ENCODE measurements at regions not wholly inside any gene's neighbourhood (a gene's known extent, or its start where the extent isn't known, plus 50 kb on each side); places are given as distances from the start of the nearest gene placed in this dataset.

GRCh38 chr13:89900104-89900765 is 1447.3 kb upstream of the MIR17HG start:
- Mint-ChIP-seq H3K27ac (ENCODE audit: unreplicated experiment) (peak overlapping the region; percentile 0), H3K9me3 (ENCODE audit: unreplicated experiment) (no peaks in the 10 kb centered on the region), H3K36me3 (ENCODE audit: low read depth, unreplicated experiment) (no peaks in the 10 kb centered on the region), H3K27me3 (ENCODE audit: unreplicated experiment) (peaks cover 2% of the 10 kb centered on the region), H3K4me1 (ENCODE audit: unreplicated experiment) (peaks cover 8% of the 10 kb centered on the region), H3K4me3 (ENCODE audit: unreplicated experiment) (no peak overlapping the region)
- DNase-seq (ENCODE audit: low spot score) = no peak
- no peak for TF ChIP-seq CTCF (IDR thresholded peaks at IDR 0.05; ENCODE audit: unreplicated experiment)

- no peak overlapping the region for H3K27ac Mint-ChIP-seq (ENCODE audit: unreplicated experiment)
- H3K9me3 Mint-ChIP-seq (ENCODE audit: unreplicated experiment) = no peaks in the 10 kb centered on the region
- H3K27me3 Mint-ChIP-seq (ENCODE audit: unreplicated experiment) = peaks cover 2% of the 10 kb centered on the region
- no peak for DNase-seq (ENCODE audit: low spot score)
- H3K4me3 Mint-ChIP-seq (ENCODE audit: unreplicated experiment) = no peak overlapping the region
- no peak for TF ChIP-seq CTCF (IDR thresholded peaks at IDR 0.05; ENCODE audit: unreplicated experiment)
- H3K36me3 Mint-ChIP-seq (ENCODE audit: low read depth, unreplicated experiment) = no peaks in the 10 kb centered on the region
- peaks cover 8% of the 10 kb centered on the region for H3K4me1 Mint-ChIP-seq (ENCODE audit: unreplicated experiment)
Measured at GRCh38 chr13:89902223-89902622, 1445.3 kb upstream of the MIR17HG start.

GRCh38 chr13:89903115-89903514 is 1444.4 kb upstream of the MIR17HG start:
- H3K4me3 Mint-ChIP-seq (ENCODE audit: unreplicated experiment) = no peak overlapping the region

GRCh38 chr13:89910166-89910565 is 1437.3 kb upstream of the MIR17HG start:
- H3K9me3 Mint-ChIP-seq (ENCODE audit: unreplicated experiment) = no peaks in the 10 kb centered on the region
- H3K4me1 Mint-ChIP-seq (ENCODE audit: unreplicated experiment) = peaks cover 5% of the 10 kb centered on the region
- H3K27ac Mint-ChIP-seq (ENCODE audit: unreplicated experiment) = no peak overlapping the region
- DNase-seq (ENCODE audit: low spot score) = no peak
- H3K36me3 Mint-ChIP-seq (ENCODE audit: low read depth, unreplicated experiment) = no peaks in the 10 kb centered on the region
- H3K27me3 Mint-ChIP-seq (ENCODE audit: unreplicated experiment) = no peaks in the 10 kb centered on the region
- no peak overlapping the region for H3K4me3 Mint-ChIP-seq (ENCODE audit: unreplicated experiment)
- no peak for TF ChIP-seq CTCF (IDR thresholded peaks at IDR 0.05; ENCODE audit: unreplicated experiment)

More at GRCh38 chr13:89903115-89903514, 1444.4 kb upstream of the MIR17HG start:
- peaks cover 8% of the 10 kb centered on the region for H3K4me1 Mint-ChIP-seq (ENCODE audit: unreplicated experiment)
- H3K27ac Mint-ChIP-seq (ENCODE audit: unreplicated experiment) = no peak overlapping the region
- H3K9me3 Mint-ChIP-seq (ENCODE audit: unreplicated experiment) = no peaks in the 10 kb centered on the region
- peaks cover 2% of the 10 kb centered on the region for H3K27me3 Mint-ChIP-seq (ENCODE audit: unreplicated experiment)
- no peak for DNase-seq (ENCODE audit: low spot score)
- no peaks in the 10 kb centered on the region for H3K36me3 Mint-ChIP-seq (ENCODE audit: low read depth, unreplicated experiment)
- no peak for TF ChIP-seq CTCF (IDR thresholded peaks at IDR 0.05; ENCODE audit: unreplicated experiment)

GRCh38 chr13:89916551-89916950 is 1430.9 kb upstream of the MIR17HG start:
- Mint-ChIP-seq H3K4me3 (ENCODE audit: unreplicated experiment) (no peak overlapping the region), H3K27me3 (ENCODE audit: unreplicated experiment) (no peaks in the 10 kb centered on the region), H3K9me3 (ENCODE audit: unreplicated experiment) (no peaks in the 10 kb centered on the region), H3K4me1 (ENCODE audit: unreplicated experiment) (peaks cover 3% of the 10 kb centered on the region), H3K27ac (ENCODE audit: unreplicated experiment) (no peak overlapping the region), H3K36me3 (ENCODE audit: low read depth, unreplicated experiment) (no peaks in the 10 kb centered on the region)
- no peak for DNase-seq (ENCODE audit: low spot score)
- no peak for TF ChIP-seq CTCF (IDR thresholded peaks at IDR 0.05; ENCODE audit: unreplicated experiment)
